IPS-20b (cell line): ENCODE measurements at regions not wholly inside any gene's neighbourhood (a gene's known extent, or its start where the extent isn't known, plus 50 kb on each side); places are given as distances from the start of the nearest gene placed in this dataset.
"Not testable (repeated sequence)": the region's sequence is repeated elsewhere in the genome, so short reads cannot be mapped to it uniquely, and the experiment has no call there.

Experiments
- H3K27ac ChIP-seq: one replicate; pipeline ENCODE4 v1.5.1; 2013; ENCODE audit warnings: low read length
- H3K27me3 ChIP-seq: 2 replicates; pipeline ENCODE4 v1.6.1; 2013; ENCODE audit warnings: mild to moderate bottlenecking, low read length, inconsistent platforms; ENCODE audit not compliant: insufficient read depth
- H3K36me3 ChIP-seq: 2 replicates; pipeline ENCODE4 v1.6.1; 2013; ENCODE audit warnings: low read depth, mild to moderate bottlenecking, inconsistent platforms, low read length, moderate library complexity; ENCODE audit not compliant: insufficient read depth
- H3K4me1 ChIP-seq: 2 replicates; pipeline ENCODE4 v1.6.1; 2013; ENCODE audit warnings: mild to moderate bottlenecking, control low read depth, inconsistent platforms, low read length, moderate library complexity; ENCODE audit not compliant: insufficient read depth
- H3K4me3 ChIP-seq: 2 replicates; pipeline ENCODE4 v1.5.1; 2013; ENCODE audit warnings: mild to moderate bottlenecking, low read length, inconsistent platforms
- H3K9ac ChIP-seq: 2 replicates; pipeline ENCODE4 v1.6.1; 2013; ENCODE audit warnings: low read depth, mild to moderate bottlenecking, inconsistent platforms, low read length, moderate library complexity
- H3K9me3 ChIP-seq: 2 replicates; pipeline ENCODE4 v1.6.1; 2013; ENCODE audit warnings: mild to moderate bottlenecking, low read depth, low read length, inconsistent platforms; ENCODE audit not compliant: insufficient read depth

GRCh38 chr17:77802333-77802615 is 156.2 kb upstream of the TNRC6C start:
- no peak overlapping the region for H3K9ac ChIP-seq
- H3K9me3 ChIP-seq, result no peaks in the 10 kb centered on the region
- peaks cover 47% of the 10 kb centered on the region for H3K27me3 ChIP-seq
- no peak overlapping the region for H3K27ac ChIP-seq
- no peaks in the 10 kb centered on the region for H3K36me3 ChIP-seq
- H3K4me3 ChIP-seq, result peak overlapping the region; percentile 42; the same call in 1 of the 2 replicates
- H3K4me1 ChIP-seq, result peaks cover 7% of the 10 kb centered on the region; the same call in 1 of the 2 replicates

GRCh38 chr17:77802811-77803220 is 155.7 kb upstream of the TNRC6C start:
- H3K27ac ChIP-seq, result no peak overlapping the region
- no peaks in the 10 kb centered on the region for H3K36me3 ChIP-seq
- H3K4me1 ChIP-seq, result peaks cover 7% of the 10 kb centered on the region; the same call in 1 of the 2 replicates
- peaks cover 53% of the 10 kb centered on the region for H3K27me3 ChIP-seq
- H3K9me3 ChIP-seq, result no peaks in the 10 kb centered on the region
- no peak overlapping the region for H3K9ac ChIP-seq
- peak overlapping the region; percentile 42; the same call in 1 of the 2 replicates for H3K4me3 ChIP-seq

GRCh38 chr17:77803726-77804125 is 154.8 kb upstream of the TNRC6C start:
- H3K27ac ChIP-seq, result no peak overlapping the region
- H3K4me3 ChIP-seq, result no peak overlapping the region
- no peak overlapping the region for H3K9ac ChIP-seq
- H3K9me3 ChIP-seq, result no peaks in the 10 kb centered on the region
- no peaks in the 10 kb centered on the region for H3K36me3 ChIP-seq
- H3K4me1 ChIP-seq, result peaks cover 7% of the 10 kb centered on the region; the same call in 1 of the 2 replicates
- peaks cover 49% of the 10 kb centered on the region for H3K27me3 ChIP-seq

GRCh38 chr17:77804796-77805426 is 153.6 kb upstream of the TNRC6C start:
- peaks cover 7% of the 10 kb centered on the region; the same call in 1 of the 2 replicates for H3K4me1 ChIP-seq
- H3K27me3 ChIP-seq, result peaks cover 48% of the 10 kb centered on the region
- H3K4me3 ChIP-seq, result no peak overlapping the region
- H3K9ac ChIP-seq, result no peak overlapping the region
- H3K27ac ChIP-seq, result no peak overlapping the region
- no peaks in the 10 kb centered on the region for H3K36me3 ChIP-seq
- no peaks in the 10 kb centered on the region for H3K9me3 ChIP-seq

- H3K27ac ChIP-seq, H3K9me3 ChIP-seq, H3K36me3 ChIP-seq, H3K9ac ChIP-seq, H3K4me3 ChIP-seq: not testable (repeated sequence)
- H3K27me3 ChIP-seq, result peaks cover 48% of the 10 kb centered on the region
- peaks cover 10% of the 10 kb centered on the region for H3K4me1 ChIP-seq
Measured at GRCh38 chr17:77805970-77806369, 152.5 kb upstream of the TNRC6C start.

- no peak overlapping the region for H3K4me3 ChIP-seq
- H3K9me3 ChIP-seq, result no peaks in the 10 kb centered on the region
- peaks cover 17% of the 10 kb centered on the region for H3K4me1 ChIP-seq
- H3K36me3 ChIP-seq, result no peaks in the 10 kb centered on the region
- H3K27ac ChIP-seq, result no peak overlapping the region
- H3K27me3 ChIP-seq, result peaks cover 40% of the 10 kb centered on the region
- H3K9ac ChIP-seq, result no peak overlapping the region
Measured at GRCh38 chr17:77807051-77807745, 151.3 kb upstream of the TNRC6C start.

GRCh38 chr17:77807746-77808441 is 150.6 kb upstream of the TNRC6C start:
- Histone ChIP-seq H3K4me1 (peaks cover 16% of the 10 kb centered on the region), H3K9ac (no peak overlapping the region), H3K36me3 (no peaks in the 10 kb centered on the region), H3K27me3 (peaks cover 33% of the 10 kb centered on the region), H3K4me3 (no peak overlapping the region), H3K9me3 (no peaks in the 10 kb centered on the region), H3K27ac (no peak overlapping the region)

- Histone ChIP-seq H3K9me3 (no peaks in the 10 kb centered on the region), H3K9ac (no peak overlapping the region), H3K27ac (no peak overlapping the region), H3K4me3 (no peak overlapping the region), H3K27me3 (peaks cover 24% of the 10 kb centered on the region), H3K36me3 (no peaks in the 10 kb centered on the region), H3K4me1 (peaks cover 10% of the 10 kb centered on the region)
Measured at GRCh38 chr17:77808686-77809425, 149.6 kb upstream of the TNRC6C start.

GRCh38 chr17:77809814-77810213 is 148.7 kb upstream of the TNRC6C start:
- H3K9ac ChIP-seq, result no peak overlapping the region
- H3K36me3 ChIP-seq, result no peaks in the 10 kb centered on the region
- no peaks in the 10 kb centered on the region for H3K9me3 ChIP-seq
- no peak overlapping the region for H3K27ac ChIP-seq
- H3K4me1 ChIP-seq, result peaks cover 10% of the 10 kb centered on the region
- H3K27me3 ChIP-seq, result peaks cover 14% of the 10 kb centered on the region
- H3K4me3 ChIP-seq, result no peak overlapping the region

- H3K9me3 ChIP-seq, result no peaks in the 10 kb centered on the region
- H3K27me3 ChIP-seq, result peaks cover 11% of the 10 kb centered on the region; the same call in 1 of the 2 replicates
- no peak overlapping the region for H3K9ac ChIP-seq
- peaks cover 10% of the 10 kb centered on the region for H3K4me1 ChIP-seq
- H3K36me3 ChIP-seq, result no peaks in the 10 kb centered on the region
- H3K27ac ChIP-seq, result no peak overlapping the region
- H3K4me3 ChIP-seq, result no peak overlapping the region
Measured at GRCh38 chr17:77810536-77810935, 148.0 kb upstream of the TNRC6C start.

GRCh38 chr17:77811521-77811920 is 147.0 kb upstream of the TNRC6C start:
- Histone ChIP-seq H3K9ac (no peak overlapping the region), H3K36me3 (no peaks in the 10 kb centered on the region), H3K9me3 (no peaks in the 10 kb centered on the region), H3K27me3 (peaks cover 11% of the 10 kb centered on the region; the same call in 1 of the 2 replicates), H3K4me1 (peaks cover 10% of the 10 kb centered on the region), H3K27ac (no peak overlapping the region), H3K4me3 (no peak overlapping the region)
